Effector memory CD8-positive, alpha-beta T cell (primary cell): ENCODE measurements at regions not wholly inside any gene's neighbourhood (a gene's known extent, or its start where the extent isn't known, plus 50 kb on each side); places are given as distances from the start of the nearest gene placed in this dataset.

Source experiments
- ATAC-seq: fragments of 150-1000 bp; cut with Tn5 transposase; replicated peaks from 2 replicates; pipeline ENCODE4 v1.10.0; 2021; ENCODE audit warnings: mild to moderate bottlenecking, moderate library complexity
- DNase-seq, 3 experiments: peaks; one replicate each; pipeline ENCODE4 v3.0.0; 2021
- H3K27ac Mint-ChIP-seq, 2 donors: one replicate each; pipeline ENCODE4 v1.8.0; 2022; ENCODE audit warnings: mild to moderate bottlenecking in 2 of 2, mixed read lengths in 2 of 2, moderate library complexity in 2 of 2
- H3K27me3 Mint-ChIP-seq, 2 donors: one replicate each; pipeline ENCODE4 v1.8.0; 2022; ENCODE audit warnings: mixed read lengths in 2 of 2
- H3K36me3 Mint-ChIP-seq: one replicate; pipeline ENCODE4 v1.8.0; 2022; ENCODE audit warnings: mild to moderate bottlenecking, moderate library complexity, mixed read lengths; ENCODE audit not compliant: insufficient read depth
- H3K4me1 Mint-ChIP-seq, 2 donors: one replicate each; pipeline ENCODE4 v1.8.0; 2022; ENCODE audit warnings: low read depth in 2 of 2, mixed read lengths in 2 of 2
- H3K4me3 Mint-ChIP-seq, 2 donors: one replicate each; pipeline ENCODE4 v1.8.0; 2022; ENCODE audit warnings: mild to moderate bottlenecking in 2 of 2, mixed read lengths in 2 of 2, moderate library complexity in 2 of 2
- H3K9me3 Mint-ChIP-seq, 2 donors: one replicate each; pipeline ENCODE4 v1.8.0; 2022; ENCODE audit warnings: mixed read lengths in 2 of 2

- H3K27ac Mint-ChIP-seq, result no peak overlapping the region
- H3K4me3 Mint-ChIP-seq, result no peak overlapping the region
- no peak for DNase-seq
- H3K36me3 Mint-ChIP-seq, result peaks cover 2% of the 10 kb centered on the region
- peaks cover 4 to 9% of the 10 kb centered on the region in 2 donors for H3K4me1 Mint-ChIP-seq
- ATAC-seq, result no peak
- H3K9me3 Mint-ChIP-seq, result no peaks in the 10 kb centered on the region
- H3K27me3 Mint-ChIP-seq, result no peaks in the 10 kb centered on the region
Observed at GRCh38 chr7:96497567-96497966, 175.7 kb upstream of the SLC25A13 start.

- Mint-ChIP-seq H3K4me3 (peak overlapping the region; percentile 27 to 57), H3K27ac (peak overlapping the region; percentile 68 to 78), H3K36me3 (peaks cover 2% of the 10 kb centered on the region), H3K27me3 (no peaks in the 10 kb centered on the region), H3K9me3 (no peaks in the 10 kb centered on the region), H3K4me1 (peaks cover 4 to 9% of the 10 kb centered on the region in 2 donors)
- peak; percentile 27 for ATAC-seq
- no peak for DNase-seq
Observed at GRCh38 chr7:96495751-96496216, 173.9 kb upstream of the SLC25A13 start.

- Mint-ChIP-seq H3K36me3 (no peaks in the 10 kb centered on the region), H3K4me3 (no peak overlapping the region), H3K27me3 (no peaks in the 10 kb centered on the region), H3K27ac (no peak overlapping the region), H3K9me3 (no peaks in the 10 kb centered on the region), H3K4me1 (peaks cover 0 to 3% of the 10 kb centered on the region in 2 donors)
- DNase-seq (no peak), ATAC-seq (no peak)
Observed at GRCh38 chr7:96486681-96487080, 164.8 kb upstream of the SLC25A13 start.

GRCh38 chr7:96484845-96485244 lies 162.9 kb upstream of the SLC25A13 start:
- Mint-ChIP-seq H3K36me3 (peaks cover 3% of the 10 kb centered on the region), H3K27me3 (no peaks in the 10 kb centered on the region), H3K9me3 (no peaks in the 10 kb centered on the region), H3K4me1 (peaks cover 0 to 3% of the 10 kb centered on the region in 2 donors), H3K4me3 (no peak overlapping the region), H3K27ac (no peak overlapping the region)
- ATAC-seq (no peak), DNase-seq (no peak)

- no peak overlapping the region for H3K4me3 Mint-ChIP-seq
- H3K9me3 Mint-ChIP-seq, result no peaks in the 10 kb centered on the region
- H3K27ac Mint-ChIP-seq, result no peak overlapping the region
- no peak for DNase-seq
- H3K4me1 Mint-ChIP-seq, result peaks cover 3 to 5% of the 10 kb centered on the region in 2 donors
- H3K27me3 Mint-ChIP-seq, result no peaks in the 10 kb centered on the region
- H3K36me3 Mint-ChIP-seq, result peaks cover 3% of the 10 kb centered on the region
- no peak for ATAC-seq
Observed at GRCh38 chr7:96484091-96484490, 162.2 kb upstream of the SLC25A13 start.

GRCh38 chr7:96481796-96482195 lies 159.9 kb upstream of the SLC25A13 start:
- Mint-ChIP-seq H3K4me3 (no peak overlapping the region), H3K27ac (no peak overlapping the region), H3K9me3 (no peaks in the 10 kb centered on the region), H3K4me1 (peaks cover 7 to 12% of the 10 kb centered on the region in 2 donors), H3K36me3 (peaks cover 3% of the 10 kb centered on the region), H3K27me3 (no peaks in the 10 kb centered on the region)
- no peak for ATAC-seq
- no peak for DNase-seq

- peaks cover 7 to 12% of the 10 kb centered on the region in 2 donors for H3K4me1 Mint-ChIP-seq
- H3K27me3 Mint-ChIP-seq, result peaks cover 0 to 9% of the 10 kb centered on the region in 2 donors
- DNase-seq (no peak), ATAC-seq (no peak)
- H3K36me3 Mint-ChIP-seq, result peaks cover 3% of the 10 kb centered on the region
- no peaks in the 10 kb centered on the region for H3K9me3 Mint-ChIP-seq
- peak overlapping the region; percentile 55 to 57 for H3K4me3 Mint-ChIP-seq
- peak overlapping the region; percentile 61 to 75 for H3K27ac Mint-ChIP-seq
Observed at GRCh38 chr7:96479015-96479645, 157.2 kb upstream of the SLC25A13 start.

- peak overlapping the region; percentile 36 to 41 for H3K4me3 Mint-ChIP-seq
- H3K4me1 Mint-ChIP-seq, result peaks cover 9 to 12% of the 10 kb centered on the region in 2 donors
- H3K36me3 Mint-ChIP-seq, result no peaks in the 10 kb centered on the region
- H3K9me3 Mint-ChIP-seq, result peaks cover 0 to 2% of the 10 kb centered on the region in 2 donors
- ATAC-seq (no peak), DNase-seq (no peak)
- H3K27ac Mint-ChIP-seq, result peak overlapping the region; percentile 5 to 24
- peaks cover 0 to 11% of the 10 kb centered on the region in 2 donors for H3K27me3 Mint-ChIP-seq
Observed at GRCh38 chr7:96471606-96472005, 149.7 kb upstream of the SLC25A13 start.

GRCh38 chr7:96452146-96452545 lies 130.2 kb upstream of the SLC25A13 start:
- Mint-ChIP-seq H3K4me3 (no peak overlapping the region), H3K27ac (no peak overlapping the region), H3K36me3 (peaks cover 3% of the 10 kb centered on the region), H3K9me3 (no peaks in the 10 kb centered on the region), H3K27me3 (peaks cover 11 to 20% of the 10 kb centered on the region in 2 donors), H3K4me1 (no peaks in the 10 kb centered on the region)
- no peak for DNase-seq
- ATAC-seq, result no peak

GRCh38 chr7:96449094-96449493 lies 127.2 kb upstream of the SLC25A13 start:
- DNase-seq (no peak), ATAC-seq (no peak)
- no peaks in the 10 kb centered on the region for H3K9me3 Mint-ChIP-seq
- peaks cover 3% of the 10 kb centered on the region for H3K36me3 Mint-ChIP-seq
- peaks cover 11 to 20% of the 10 kb centered on the region in 2 donors for H3K27me3 Mint-ChIP-seq
- H3K27ac Mint-ChIP-seq, result no peak overlapping the region
- H3K4me1 Mint-ChIP-seq, result no peaks in the 10 kb centered on the region
- H3K4me3 Mint-ChIP-seq, result no peak overlapping the region

GRCh38 chr7:96447109-96447645 lies 125.3 kb upstream of the SLC25A13 start:
- Mint-ChIP-seq H3K9me3 (no peaks in the 10 kb centered on the region), H3K27me3 (peaks cover 11 to 20% of the 10 kb centered on the region in 2 donors), H3K4me3 (no peak overlapping the region), H3K36me3 (peaks cover 3% of the 10 kb centered on the region), H3K4me1 (no peaks in the 10 kb centered on the region), H3K27ac (no peak overlapping the region)
- ATAC-seq (no peak), DNase-seq (no peak)

- Mint-ChIP-seq H3K4me1 (no peaks in the 10 kb centered on the region), H3K36me3 (no peaks in the 10 kb centered on the region), H3K27ac (no peak overlapping the region), H3K27me3 (peaks cover 5 to 7% of the 10 kb centered on the region in 2 donors), H3K9me3 (peaks cover 0 to 4% of the 10 kb centered on the region in 2 donors), H3K4me3 (no peak overlapping the region)
- no peak for ATAC-seq
- DNase-seq, result no peak
Observed at GRCh38 chr7:96441436-96442084, 119.7 kb upstream of the SLC25A13 start.

GRCh38 chr7:96440328-96440727 lies 118.4 kb upstream of the SLC25A13 start:
- Mint-ChIP-seq H3K36me3 (no peaks in the 10 kb centered on the region), H3K27ac (no peak overlapping the region), H3K27me3 (peaks cover 11 to 13% of the 10 kb centered on the region in 2 donors), H3K9me3 (peaks cover 0 to 4% of the 10 kb centered on the region in 2 donors), H3K4me1 (no peaks in the 10 kb centered on the region), H3K4me3 (no peak overlapping the region)
- DNase-seq (no peak), ATAC-seq (no peak)

GRCh38 chr7:96436880-96437279 lies 115.0 kb upstream of the SLC25A13 start:
- DNase-seq, result no peak
- Mint-ChIP-seq H3K9me3 (peaks cover 0 to 4% of the 10 kb centered on the region in 2 donors), H3K4me3 (no peak overlapping the region), H3K4me1 (no peaks in the 10 kb centered on the region), H3K27ac (no peak overlapping the region), H3K36me3 (no peaks in the 10 kb centered on the region), H3K27me3 (peaks cover 20 to 21% of the 10 kb centered on the region in 2 donors)
- no peak for ATAC-seq
